Ectodermal cell (in vitro differentiated cells): ENCODE measurements at regions not wholly inside any gene's neighbourhood (a gene's known extent, or its start where the extent isn't known, plus 50 kb on each side); places are given as distances from the start of the nearest gene placed in this dataset.

Experiments
- H3K27ac ChIP-seq: 2 replicates; pipeline ENCODE4 v1.7.0; 2013; ENCODE audit warnings: mild to moderate bottlenecking, low read depth, low read length; ENCODE audit not compliant: insufficient read depth, poor library complexity, severe bottlenecking
- H3K27me3 ChIP-seq: 2 replicates; pipeline ENCODE4 v1.7.0; 2013; ENCODE audit warnings: mild to moderate bottlenecking, low read length; ENCODE audit not compliant: insufficient read depth, control insufficient read depth, poor library complexity, severe bottlenecking
- H3K36me3 ChIP-seq: one replicate; pipeline ENCODE4 v1.7.0; 2013; ENCODE audit warnings: low read length; ENCODE audit not compliant: control insufficient read depth, insufficient read depth
- H3K4me1 ChIP-seq: one replicate; pipeline ENCODE4 v1.7.0; 2013; ENCODE audit warnings: low read length; ENCODE audit not compliant: control insufficient read depth, insufficient read depth
- H3K4me3 ChIP-seq: 2 replicates; pipeline ENCODE4 v1.7.0; 2013; ENCODE audit warnings: low read depth, low read length, control low read depth; ENCODE audit not compliant: insufficient read depth
- H3K9me3 ChIP-seq: 2 replicates; pipeline ENCODE4 v1.7.0; 2013; ENCODE audit warnings: mild to moderate bottlenecking, low read length, moderate library complexity; ENCODE audit not compliant: control insufficient read depth
- WGBS, 2 experiments: methylation state at CpG; one replicate each; pipeline ENCODE4 v1.1.7; 2013; ENCODE audit warnings: missing lambda C conversion rate in 2 of 2; 5-methylcytosine and 5-hydroxymethylcytosine counted together

GRCh38 chr11:134764367-134764766, 352.3 kb upstream of the B3GAT1 start:
- Histone ChIP-seq H3K27ac (no peak overlapping the region), H3K9me3 (no peaks in the 10 kb centered on the region), H3K36me3 (no peaks in the 10 kb centered on the region), H3K27me3 (no peaks in the 10 kb centered on the region), H3K4me1 (peaks cover 4% of the 10 kb centered on the region), H3K4me3 (no peak overlapping the region)
- 86 to 89% methylated on average over 8 of the region's 8 CpGs for WGBS, 2 experiments

GRCh38 chr11:134763030-134763388, 351.0 kb upstream of the B3GAT1 start:
- no peaks in the 10 kb centered on the region for H3K36me3 ChIP-seq
- no peaks in the 10 kb centered on the region for H3K9me3 ChIP-seq
- no peak overlapping the region for H3K4me3 ChIP-seq
- WGBS, 2 experiments = 94% methylated on average over 16 of the region's 16 CpGs
- H3K27me3 ChIP-seq = no peaks in the 10 kb centered on the region
- H3K27ac ChIP-seq = no peak overlapping the region
- peaks cover 4% of the 10 kb centered on the region for H3K4me1 ChIP-seq

GRCh38 chr11:134762248-134763029, 350.4 kb upstream of the B3GAT1 start:
- no peak overlapping the region for H3K4me3 ChIP-seq
- WGBS, 2 experiments = 94 to 95% methylated on average over 59 of the region's 59 CpGs
- H3K36me3 ChIP-seq = no peaks in the 10 kb centered on the region
- no peak overlapping the region for H3K27ac ChIP-seq
- H3K9me3 ChIP-seq = no peaks in the 10 kb centered on the region
- H3K4me1 ChIP-seq = peaks cover 4% of the 10 kb centered on the region
- H3K27me3 ChIP-seq = no peaks in the 10 kb centered on the region

- Histone ChIP-seq H3K4me3 (no peak overlapping the region), H3K4me1 (peaks cover 4% of the 10 kb centered on the region), H3K27me3 (no peaks in the 10 kb centered on the region), H3K9me3 (no peaks in the 10 kb centered on the region), H3K27ac (no peak overlapping the region), H3K36me3 (no peaks in the 10 kb centered on the region)
- WGBS, 2 experiments = 94 to 95% methylated on average over 20 of the region's 20 CpGs
Measured at GRCh38 chr11:134761926-134762247, 349.8 kb upstream of the B3GAT1 start.

- H3K4me3 ChIP-seq = no peak overlapping the region
Measured at GRCh38 chr11:134761386-134761785, 349.3 kb upstream of the B3GAT1 start.

GRCh38 chr11:134760957-134761356, 348.9 kb upstream of the B3GAT1 start:
- WGBS, 2 experiments = 58 to 62% methylated on average over 3 of the region's 3 CpGs
- no peak overlapping the region for H3K27ac ChIP-seq
- H3K27me3 ChIP-seq = no peaks in the 10 kb centered on the region
- peaks cover 4% of the 10 kb centered on the region for H3K4me1 ChIP-seq
- H3K9me3 ChIP-seq = no peaks in the 10 kb centered on the region
- H3K36me3 ChIP-seq = no peaks in the 10 kb centered on the region
- H3K4me3 ChIP-seq = no peak overlapping the region

More at GRCh38 chr11:134761386-134761785, 349.3 kb upstream of the B3GAT1 start:
- WGBS, 2 experiments = 86 to 87% methylated on average over 12 of the region's 12 CpGs
- H3K36me3 ChIP-seq = no peaks in the 10 kb centered on the region
- H3K27ac ChIP-seq = no peak overlapping the region
- peaks cover 4% of the 10 kb centered on the region for H3K4me1 ChIP-seq
- H3K9me3 ChIP-seq = no peaks in the 10 kb centered on the region
- no peaks in the 10 kb centered on the region for H3K27me3 ChIP-seq

GRCh38 chr11:134760299-134760698, 348.3 kb upstream of the B3GAT1 start:
- Histone ChIP-seq H3K4me1 (peaks cover 4% of the 10 kb centered on the region), H3K36me3 (no peaks in the 10 kb centered on the region), H3K4me3 (no peak overlapping the region), H3K9me3 (no peaks in the 10 kb centered on the region), H3K27ac (no peak overlapping the region), H3K27me3 (no peaks in the 10 kb centered on the region)
- WGBS, 2 experiments = 93 to 97% methylated on average over 11 to 12 of the region's 12 CpGs

GRCh38 chr11:134759855-134760254, 347.8 kb upstream of the B3GAT1 start:
- no peaks in the 10 kb centered on the region for H3K9me3 ChIP-seq
- peaks cover 4% of the 10 kb centered on the region for H3K4me1 ChIP-seq
- H3K36me3 ChIP-seq = no peaks in the 10 kb centered on the region
- no peak overlapping the region for H3K27ac ChIP-seq
- WGBS, 2 experiments = 71 to 72% methylated on average over 11 of the region's 11 CpGs
- H3K4me3 ChIP-seq = no peak overlapping the region
- no peaks in the 10 kb centered on the region for H3K27me3 ChIP-seq

GRCh38 chr11:134759274-134759673, 347.2 kb upstream of the B3GAT1 start:
- no peak overlapping the region for H3K27ac ChIP-seq
- no peaks in the 10 kb centered on the region for H3K36me3 ChIP-seq
- no peaks in the 10 kb centered on the region for H3K27me3 ChIP-seq
- no peaks in the 10 kb centered on the region for H3K9me3 ChIP-seq
- peaks cover 4% of the 10 kb centered on the region for H3K4me1 ChIP-seq
- 81 to 82% methylated on average over 11 of the region's 11 CpGs for whole genome bisulfite sequencing, 2 experiments
- no peak overlapping the region for H3K4me3 ChIP-seq

- WGBS, 2 experiments = 93 to 94% methylated on average over 10 of the region's 10 CpGs
- no peak overlapping the region for H3K4me3 ChIP-seq
- no peaks in the 10 kb centered on the region for H3K36me3 ChIP-seq
- no peaks in the 10 kb centered on the region for H3K27me3 ChIP-seq
- no peak overlapping the region for H3K27ac ChIP-seq
- no peaks in the 10 kb centered on the region for H3K9me3 ChIP-seq
- peaks cover 4% of the 10 kb centered on the region for H3K4me1 ChIP-seq
Measured at GRCh38 chr11:134758342-134758931, 346.4 kb upstream of the B3GAT1 start.
